Epithelial cell of esophagus (primary cell): ENCODE measurements at regions not wholly inside any gene's neighbourhood (a gene's known extent, or its start where the extent isn't known, plus 50 kb on each side); places are given as distances from the start of the nearest gene placed in this dataset.

Source experiments
- DNase-seq: peaks from one replicate; pipeline ENCODE4 v3.0.0; 2010; ENCODE audit warnings: low read depth
- H3K4me3 ChIP-seq: 2 replicates; pipeline ENCODE4 v1.5.1; 2011; ENCODE audit warnings: mild to moderate bottlenecking, low read length, control low read depth
- CTCF ChIP-seq: IDR thresholded peaks from 2 replicates; pipeline ENCODE4 v1.5.1; 2011; ENCODE audit warnings: low read depth, mild to moderate bottlenecking, low read length, control low read depth, inconsistent platforms; ENCODE audit not compliant: insufficient read depth; ENCODE audit errors: missing control alignments

- no peak for TF ChIP-seq CTCF
- H3K4me3 ChIP-seq, result no peak overlapping the region
- DNase-seq, result no peak
These were observed 198.3 kb upstream of the RNPC3 start for GRCh38 chr1:103327054-103327719.

- TF ChIP-seq CTCF, result no peak
- DNase-seq, result no peak
- no peak overlapping the region for H3K4me3 ChIP-seq
These were observed 198.9 kb upstream of the RNPC3 start for GRCh38 chr1:103326595-103326994.

GRCh38 chr1:103309786-103310185, 201.5 kb upstream of the COL11A1 start:
- no peak for DNase-seq
- no peak overlapping the region for H3K4me3 ChIP-seq
- TF ChIP-seq CTCF, result no peak

- no peak for TF ChIP-seq CTCF
- H3K4me3 ChIP-seq, result no peak overlapping the region
- DNase-seq, result no peak
These were observed 199.4 kb upstream of the COL11A1 start for GRCh38 chr1:103307751-103308150.

- no peak for TF ChIP-seq CTCF
- no peak for DNase-seq
- no peak overlapping the region for H3K4me3 ChIP-seq
These were observed 175.7 kb upstream of the COL11A1 start for GRCh38 chr1:103283841-103284669.

GRCh38 chr1:103283371-103283770, 175.0 kb upstream of the COL11A1 start:
- no peak overlapping the region for H3K4me3 ChIP-seq
- no peak for DNase-seq

More at GRCh38 chr1:103283371-103283770, 175.0 kb upstream of the COL11A1 start:
- no peak for TF ChIP-seq CTCF
